Hepatocyte (in vitro differentiated cells): ENCODE measurements at regions not wholly inside any gene's neighbourhood (a gene's known extent, or its start where the extent isn't known, plus 50 kb on each side); places are given as distances from the start of the nearest gene placed in this dataset.
A peak's percentile ranks its signal among the peaks of the same experiment; 100 is the strongest.

Source experiments
- DNase-seq: peaks from one replicate; pipeline ENCODE4 v3.0.0-alpha.2; 2016; ENCODE audit warnings: low spot score
- H2AFZ ChIP-seq: fragments of 200-600 bp; sonication (generic); 2 replicates; pipeline ENCODE4 v1.6.0; 2016; ENCODE audit warnings: antibody characterized with exemption, mild to moderate bottlenecking
- H3K27ac ChIP-seq: fragments of 200-600 bp; sonication (generic); 2 replicates; pipeline ENCODE4 v1.5.1; 2016; ENCODE audit warnings: mild to moderate bottlenecking
- H3K27me3 ChIP-seq: fragments of 200-600 bp; sonication (generic); 2 replicates; pipeline ENCODE4 v1.6.1; 2016
- H3K36me3 ChIP-seq: fragments of 200-600 bp; sonication (generic); replicated peaks from 2 replicates; pipeline ENCODE4 v1.5.1; 2016; ENCODE audit warnings: low read depth; ENCODE audit not compliant: insufficient read depth
- H3K4me1 ChIP-seq: fragments of 200-600 bp; sonication (generic); 2 replicates; pipeline ENCODE4 v1.5.1; 2016; ENCODE audit warnings: mild to moderate bottlenecking, moderate library complexity; ENCODE audit not compliant: insufficient read depth
- H3K4me2 ChIP-seq: fragments of 200-600 bp; sonication (generic); 2 replicates; pipeline ENCODE4 v1.6.0; 2016
- H3K4me3 ChIP-seq: fragments of 200-600 bp; sonication (generic); 2 replicates; pipeline ENCODE4 v1.5.1; 2016; ENCODE audit warnings: mild to moderate bottlenecking
- H3K79me2 ChIP-seq: fragments of 200-600 bp; sonication (generic); 2 replicates; pipeline ENCODE4 v1.6.0; 2017; ENCODE audit warnings: mild to moderate bottlenecking
- H3K9me2 ChIP-seq: fragments of 200-600 bp; sonication (generic); replicated peaks from 2 replicates; pipeline ENCODE4 v1.6.0; 2017; ENCODE audit warnings: mild to moderate bottlenecking; ENCODE audit not compliant: insufficient read depth
- H3K9me3 ChIP-seq: fragments of 200-600 bp; sonication (generic); 2 replicates; pipeline ENCODE4 v1.5.1; 2016; ENCODE audit warnings: low read depth, mild to moderate bottlenecking
- H4K20me1 ChIP-seq: fragments of 200-600 bp; sonication (generic); 2 replicates; pipeline ENCODE4 v1.6.0; 2016; ENCODE audit warnings: mild to moderate bottlenecking; ENCODE audit not compliant: insufficient read depth, poor library complexity, severe bottlenecking
- EZH2 ChIP-seq: fragments of 200-600 bp; sonication (generic); IDR thresholded peaks from 2 replicates; pipeline ENCODE4 v1.6.1; 2016; ENCODE audit warnings: antibody characterized with exemption, mild to moderate bottlenecking, borderline replicate concordance
- EZH2phosphoT487 ChIP-seq: fragments of 200-600 bp; sonication (generic); IDR thresholded peaks from one replicate; pipeline ENCODE4 v1.6.1; 2018; ENCODE audit warnings: antibody characterized with exemption, mild to moderate bottlenecking, low read depth, moderate library complexity; ENCODE audit not compliant: unreplicated experiment, severe bottlenecking
- WGBS: methylation state at CpG from one replicate; pipeline ENCODE4 v1.1.6; 2016; ENCODE audit warnings: low lambda C conversion rate; ENCODE audit errors: missing lambda C conversion rate; 5-methylcytosine and 5-hydroxymethylcytosine counted together
- TF ChIP-seq, protein P1 (sequence below): fragments of 200-600 bp; sonication (generic); IDR thresholded peaks from 2 replicates; pipeline ENCODE4 v1.5.1; 2016; ENCODE audit warnings: antibody characterized with exemption, mild to moderate bottlenecking; ENCODE audit not compliant: poor library complexity

GRCh38 chr17:77465358-77466041, 324.7 kb downstream of the SEC14L1 start:
- Histone ChIP-seq H3K36me3 (no peaks in the 10 kb centered on the region), H3K27me3 (no peaks in the 10 kb centered on the region), H2AFZ (no peak overlapping the region), H3K9me3 (no peaks in the 10 kb centered on the region), H4K20me1 (peaks cover 41% of the 10 kb centered on the region), H3K4me1 (peaks cover 56% of the 10 kb centered on the region), H3K27ac (peak overlapping the region; percentile 89), H3K4me2 (peak overlapping the region; percentile 48), H3K79me2 (peaks cover 100% of the 10 kb centered on the region), H3K4me3 (no peak overlapping the region), H3K9me2 (no peaks in the 10 kb centered on the region)
- DNase-seq = peak; percentile 58
- TF ChIP-seq EZH2 (no peak), EZH2phosphoT487 (no peak)
- TF ChIP-seq, protein P1, sequence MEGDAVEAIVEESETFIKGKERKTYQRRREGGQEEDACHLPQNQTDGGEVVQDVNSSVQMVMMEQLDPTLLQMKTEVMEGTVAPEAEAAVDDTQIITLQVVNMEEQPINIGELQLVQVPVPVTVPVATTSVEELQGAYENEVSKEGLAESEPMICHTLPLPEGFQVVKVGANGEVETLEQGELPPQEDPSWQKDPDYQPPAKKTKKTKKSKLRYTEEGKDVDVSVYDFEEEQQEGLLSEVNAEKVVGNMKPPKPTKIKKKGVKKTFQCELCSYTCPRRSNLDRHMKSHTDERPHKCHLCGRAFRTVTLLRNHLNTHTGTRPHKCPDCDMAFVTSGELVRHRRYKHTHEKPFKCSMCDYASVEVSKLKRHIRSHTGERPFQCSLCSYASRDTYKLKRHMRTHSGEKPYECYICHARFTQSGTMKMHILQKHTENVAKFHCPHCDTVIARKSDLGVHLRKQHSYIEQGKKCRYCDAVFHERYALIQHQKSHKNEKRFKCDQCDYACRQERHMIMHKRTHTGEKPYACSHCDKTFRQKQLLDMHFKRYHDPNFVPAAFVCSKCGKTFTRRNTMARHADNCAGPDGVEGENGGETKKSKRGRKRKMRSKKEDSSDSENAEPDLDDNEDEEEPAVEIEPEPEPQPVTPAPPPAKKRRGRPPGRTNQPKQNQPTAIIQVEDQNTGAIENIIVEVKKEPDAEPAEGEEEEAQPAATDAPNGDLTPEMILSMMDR = no peak
- 44% methylated on average over 13 of the region's 13 CpGs for WGBS

GRCh38 chr17:77466140-77466539, 325.4 kb downstream of the SEC14L1 start:
- Histone ChIP-seq H2AFZ (no peak overlapping the region), H4K20me1 (peaks cover 39% of the 10 kb centered on the region), H3K27ac (peak overlapping the region; percentile 89), H3K4me3 (no peak overlapping the region), H3K4me1 (peaks cover 56% of the 10 kb centered on the region), H3K36me3 (no peaks in the 10 kb centered on the region), H3K27me3 (no peaks in the 10 kb centered on the region), H3K4me2 (peak overlapping the region; percentile 48), H3K79me2 (peaks cover 100% of the 10 kb centered on the region), H3K9me2 (no peaks in the 10 kb centered on the region), H3K9me3 (no peaks in the 10 kb centered on the region)
- no peak for TF ChIP-seq EZH2
- TF ChIP-seq, protein P1 = no peak
- no peak for TF ChIP-seq EZH2phosphoT487
- WGBS = 50% methylated on average over 13 of the region's 13 CpGs
- DNase-seq = no peak

DNA sequence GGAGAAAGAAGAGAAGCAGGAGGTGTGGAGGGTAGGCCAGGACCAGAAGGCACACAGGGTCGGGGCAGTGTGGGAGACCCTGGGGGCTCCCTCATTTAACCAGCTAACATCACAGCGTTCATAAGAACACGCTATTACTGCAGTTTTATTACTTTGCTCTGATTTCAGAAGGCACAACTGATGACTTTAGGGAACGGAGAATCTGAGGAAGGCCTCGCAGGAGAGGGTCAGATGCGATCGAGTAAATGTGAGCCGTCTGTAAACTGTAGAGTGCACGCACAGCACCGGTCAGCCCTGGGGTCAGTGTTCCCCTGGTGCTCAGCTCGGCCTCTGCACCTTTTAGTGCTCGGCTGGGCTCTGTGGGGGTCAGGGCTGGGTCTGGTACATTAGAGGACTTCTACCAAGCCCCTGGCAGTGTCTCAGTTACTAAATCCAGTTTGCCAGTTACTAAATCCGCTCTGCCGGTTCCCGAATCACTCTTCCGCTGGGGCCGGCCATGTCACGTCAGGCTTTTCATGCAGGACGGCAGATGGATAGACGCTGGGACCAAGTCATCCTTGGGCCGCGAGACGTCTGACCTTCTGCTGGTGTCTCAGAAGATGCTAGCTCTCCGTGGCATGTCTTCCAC, 325.9 kb downstream of the SEC14L1 start:
- Histone ChIP-seq H3K27me3 (no peaks in the 10 kb centered on the region), H3K4me2 (peak overlapping the region; percentile 48), H3K36me3 (no peaks in the 10 kb centered on the region), H3K79me2 (peaks cover 99% of the 10 kb centered on the region), H3K9me2 (no peaks in the 10 kb centered on the region), H3K27ac (peak overlapping the region; percentile 89), H3K4me1 (peaks cover 60% of the 10 kb centered on the region), H3K9me3 (no peaks in the 10 kb centered on the region), H4K20me1 (peaks cover 36% of the 10 kb centered on the region), H3K4me3 (no peak overlapping the region), H2AFZ (no peak overlapping the region)
- no peak for DNase-seq
- TF ChIP-seq EZH2 (no peak), EZH2phosphoT487 (no peak)
- TF ChIP-seq, protein P1 = no peak
- WGBS = 61% methylated on average over 24 of the region's 24 CpGs
